HG03159 (cell line): ENCODE measurements at regions not wholly inside any gene's neighbourhood (a gene's known extent, or its start where the extent isn't known, plus 50 kb on each side); places are given as distances from the start of the nearest gene placed in this dataset.
"Not testable (repeated sequence)": the region's sequence is repeated elsewhere in the genome, so short reads cannot be mapped to it uniquely, and the experiment has no call there.

Experiments
- ATAC-seq: cut with Tn5 transposase; IDR thresholded peaks from one replicate; pipeline ENCODE4 v1.9.1; 2021; ENCODE audit warnings: mild to moderate bottlenecking, moderate library complexity; ENCODE audit not compliant: unreplicated experiment

DNA sequence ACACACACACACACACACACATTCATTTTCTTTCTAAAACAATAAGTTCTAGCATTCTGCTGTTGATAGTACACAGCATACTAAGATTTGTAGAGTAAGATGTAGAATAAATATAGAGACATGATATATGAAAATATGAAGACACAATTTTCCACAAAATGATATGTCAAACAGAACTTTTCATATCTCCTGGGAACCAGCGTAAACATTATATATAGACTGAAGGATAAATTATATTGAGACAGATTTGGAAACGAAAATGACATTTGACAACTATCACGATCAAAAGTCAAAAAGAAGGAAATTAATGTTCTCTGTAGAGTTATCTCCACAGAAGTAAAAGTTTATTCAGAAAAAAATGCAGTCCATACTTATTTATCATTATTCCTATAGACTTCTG lies 1605.7 kb upstream of the SLC10A2 start:
- no peak for ATAC-seq

DNA sequence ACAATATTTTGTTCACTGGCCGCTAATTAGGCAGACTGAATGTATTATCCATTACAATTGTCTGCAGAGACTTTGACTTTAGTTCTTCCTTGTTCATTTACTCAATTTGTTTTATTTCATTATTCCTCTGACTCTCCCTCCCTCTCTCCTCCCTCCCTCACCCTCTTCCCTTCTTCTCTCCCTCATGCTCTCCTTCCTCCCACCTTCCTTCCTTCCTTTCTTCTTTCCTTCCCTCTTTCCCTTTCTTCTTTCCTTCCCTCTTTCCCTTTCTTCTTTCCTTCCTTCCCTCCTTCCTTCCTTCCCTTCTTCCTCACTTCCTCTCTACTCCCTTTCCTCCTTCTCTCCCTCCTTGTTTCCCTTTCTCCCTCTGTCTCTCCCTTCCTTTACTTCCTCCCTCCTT lies 1591.0 kb upstream of the SLC10A2 start:
- no peak for ATAC-seq

DNA sequence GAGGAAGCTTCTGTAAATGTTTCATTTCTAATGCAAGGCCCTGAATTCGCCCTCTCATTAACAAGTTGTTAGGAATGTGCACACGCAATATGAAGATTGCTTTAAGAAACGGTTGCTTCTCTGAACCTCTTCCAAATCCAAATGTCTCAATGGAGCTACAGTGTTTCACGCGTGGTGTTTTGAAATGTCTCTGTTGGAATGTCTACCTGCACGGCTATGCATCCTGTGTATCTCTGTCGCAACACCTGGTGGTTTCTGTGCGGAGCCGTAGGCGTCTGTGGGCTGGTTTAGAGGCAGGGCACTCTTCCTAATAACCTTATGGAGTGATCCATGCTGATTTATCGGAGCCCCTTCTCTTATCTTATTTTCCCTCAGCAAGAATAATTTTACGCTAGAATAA lies 1584.2 kb upstream of the SLC10A2 start:
- no peak for ATAC-seq

DNA sequence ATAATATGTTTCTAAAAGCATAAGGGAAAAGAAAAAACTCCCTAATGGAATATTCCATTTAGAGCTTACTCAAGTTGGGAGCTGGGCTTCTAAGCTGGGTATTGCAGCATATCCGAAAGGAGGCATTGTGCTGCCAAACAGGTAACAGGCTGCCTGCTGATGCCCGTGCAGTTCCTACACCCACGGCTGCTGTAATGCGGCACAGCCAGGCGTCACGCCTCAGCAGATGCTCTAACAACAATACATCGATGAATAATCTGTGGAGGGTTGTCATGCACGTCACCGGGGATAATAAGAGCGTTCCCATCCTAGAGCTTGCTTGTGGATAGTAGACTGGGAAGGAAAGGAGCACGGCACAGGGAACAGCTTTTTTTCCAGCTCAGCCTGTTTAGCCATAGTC lies 1582.1 kb upstream of the SLC10A2 start:
- ATAC-seq: no peak

DNA sequence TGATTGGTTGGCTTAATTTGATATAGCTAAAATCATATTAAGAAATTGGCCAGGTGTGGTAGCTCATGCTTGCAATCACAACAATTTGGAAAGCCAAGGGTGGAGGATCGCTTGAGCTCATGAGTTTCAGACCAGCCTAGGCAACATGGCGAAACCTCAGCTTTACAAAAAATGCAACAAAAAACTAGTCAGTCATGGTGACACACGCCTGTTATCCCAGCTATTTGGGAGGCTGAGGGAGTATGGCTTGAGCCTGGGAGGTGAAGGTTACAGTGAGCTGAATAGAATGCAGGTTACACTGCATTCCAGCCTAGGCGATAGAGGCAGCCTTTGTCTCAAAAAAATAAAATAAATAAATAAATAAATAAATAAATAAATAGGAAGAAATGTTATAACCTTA lies 1579.6 kb upstream of the SLC10A2 start:
- no peak for ATAC-seq

DNA sequence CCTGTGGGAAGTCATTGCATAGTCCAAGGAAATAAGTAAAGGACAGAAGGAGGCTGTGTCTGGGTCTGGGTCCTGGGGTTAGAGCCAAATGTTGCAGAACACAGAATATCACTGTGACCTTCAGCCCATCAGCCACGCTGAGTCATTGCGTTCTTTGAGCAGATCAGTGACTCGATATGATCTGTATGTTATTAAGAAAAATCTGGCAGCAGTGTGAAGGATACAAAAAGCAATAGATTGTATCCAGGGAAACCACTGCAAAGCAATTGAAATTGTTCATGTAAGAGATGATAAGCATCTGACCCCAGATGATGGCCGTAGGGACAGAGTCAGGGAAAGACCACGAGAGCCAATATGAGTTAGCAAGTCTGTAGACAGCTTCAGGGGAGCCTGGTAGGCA lies 1575.1 kb upstream of the SLC10A2 start:
- ATAC-seq: no peak

DNA sequence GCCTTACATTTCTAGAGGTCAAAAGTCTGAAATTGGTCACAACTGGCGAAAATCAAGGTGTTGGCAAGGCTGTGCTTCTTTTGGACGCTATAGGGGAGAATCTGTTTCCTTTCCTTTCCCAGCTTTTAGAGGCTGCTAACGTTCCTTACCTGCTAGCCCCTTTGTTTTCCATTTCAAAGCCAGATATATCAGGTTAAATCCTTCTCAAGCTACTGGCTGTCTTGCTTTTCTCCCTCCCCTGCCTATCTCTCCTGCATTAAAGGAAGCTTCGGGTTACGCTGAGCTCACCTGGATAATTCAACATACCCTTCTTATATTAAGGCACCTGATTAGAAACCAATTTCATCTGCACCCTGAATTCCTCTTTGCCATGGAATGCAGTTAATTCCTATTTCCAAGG lies 1569.7 kb upstream of the SLC10A2 start:
- no peak for ATAC-seq

DNA sequence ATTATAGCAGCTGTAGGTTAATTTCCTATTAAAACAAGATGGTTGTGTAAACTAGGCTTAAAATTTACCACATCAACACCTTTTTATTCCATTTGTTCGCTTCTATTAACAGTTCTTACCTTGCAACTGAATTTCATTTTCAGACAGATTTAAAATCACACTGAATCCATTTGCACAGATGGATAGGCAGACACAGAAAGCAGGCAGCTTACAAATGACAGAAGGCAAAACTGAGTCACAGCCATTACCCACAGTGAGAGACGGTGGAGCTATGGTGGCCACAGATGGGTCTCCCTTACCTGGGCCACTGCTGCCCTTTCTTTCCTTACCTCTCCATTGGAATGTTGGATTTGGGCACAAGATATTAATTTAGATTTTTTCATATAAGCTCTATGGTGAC lies 1567.8 kb upstream of the SLC10A2 start:
- ATAC-seq: no peak

DNA sequence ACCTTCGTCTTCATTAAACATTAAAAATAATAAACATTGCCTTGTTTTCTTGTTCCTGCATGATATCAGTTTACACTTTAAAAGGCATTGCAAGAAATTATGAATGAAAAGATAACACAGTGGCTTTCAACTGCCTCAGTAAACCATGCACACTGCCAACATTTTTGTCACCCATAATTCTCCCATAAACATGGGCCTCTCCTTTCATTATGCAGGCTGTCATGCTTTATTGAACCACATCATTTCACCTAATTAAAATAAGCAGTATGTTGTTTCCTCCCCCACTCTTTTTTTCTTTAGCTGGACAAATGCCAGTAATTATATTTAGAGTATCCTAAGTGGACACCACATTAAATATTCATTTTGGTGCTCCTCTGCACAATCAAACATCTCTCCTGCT lies 1566.5 kb upstream of the SLC10A2 start:
- no peak for ATAC-seq

DNA sequence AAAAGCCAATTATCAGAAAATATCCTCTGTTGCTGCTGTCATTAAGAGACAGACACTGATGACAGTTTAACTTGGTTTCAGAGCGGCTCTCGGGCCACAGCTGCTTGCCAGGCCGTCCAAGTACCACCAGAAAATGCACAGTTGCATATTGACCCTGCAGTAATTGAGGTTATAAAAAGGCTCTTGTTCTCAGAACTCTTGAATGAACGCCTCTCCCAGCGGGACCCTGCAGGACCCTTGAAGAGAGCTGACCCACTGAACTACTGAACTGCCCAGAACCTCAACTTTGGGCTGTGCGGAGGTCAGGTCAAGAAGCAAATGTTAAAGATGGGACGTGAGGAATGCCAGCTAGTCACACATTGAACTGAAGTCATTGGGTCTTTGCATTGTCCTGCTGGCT lies 1559.0 kb upstream of the SLC10A2 start:
- no peak for ATAC-seq

DNA sequence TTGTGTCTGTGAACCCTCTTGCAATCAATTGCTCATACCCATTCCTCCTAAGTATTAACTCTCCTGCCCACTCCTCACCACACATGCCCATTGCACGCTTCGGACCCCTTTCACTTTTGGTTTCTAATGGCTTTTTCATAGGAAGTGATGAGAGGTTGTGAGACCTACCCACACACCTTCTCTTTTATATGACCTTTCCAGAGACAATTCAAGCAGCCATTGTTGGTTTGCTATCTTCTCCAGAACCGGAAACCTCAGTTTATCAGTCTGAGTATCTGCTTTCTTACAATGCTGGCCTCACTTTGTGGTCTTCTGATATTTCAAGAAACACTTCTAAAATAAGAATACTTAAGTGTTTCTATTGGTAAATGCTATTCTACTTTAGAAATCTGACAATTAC lies 1550.8 kb upstream of the SLC10A2 start:
- ATAC-seq: no peak

DNA sequence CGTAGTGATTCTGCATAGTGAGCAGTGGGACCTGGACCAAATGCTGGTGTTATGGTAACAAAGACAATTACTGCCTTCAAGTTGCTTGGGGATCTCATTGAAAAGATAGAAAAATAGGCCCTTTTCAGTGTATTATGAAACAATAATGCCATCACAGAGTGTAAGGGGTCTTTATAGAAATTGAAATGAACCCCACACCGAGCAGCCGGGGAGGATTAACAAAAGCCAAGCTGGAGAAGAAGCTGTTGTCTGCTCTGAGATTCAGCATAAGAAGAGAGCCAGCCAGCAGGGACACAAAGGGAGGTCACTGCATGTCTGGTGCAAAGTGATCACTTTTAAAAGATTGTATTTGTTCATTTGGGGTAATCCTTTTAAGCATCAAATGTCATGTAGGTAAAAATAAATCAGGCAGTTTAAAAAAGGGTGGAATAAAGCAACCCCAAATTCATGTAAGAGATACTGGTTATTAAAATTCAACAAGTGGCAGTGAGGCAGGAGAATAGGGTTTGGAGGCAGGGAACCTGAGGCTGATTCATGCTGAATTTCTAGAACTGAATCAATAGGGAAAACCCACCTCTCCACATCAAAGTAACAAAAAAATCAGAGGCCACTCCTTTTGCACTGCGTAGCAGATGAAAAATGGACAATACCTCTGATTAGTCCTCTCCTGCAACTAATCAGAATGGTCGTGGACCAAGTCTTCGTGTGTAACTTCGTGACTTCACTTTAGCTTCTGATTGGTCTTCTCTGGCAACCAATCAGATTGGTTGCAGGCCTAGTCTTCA lies 1548.3 kb upstream of the SLC10A2 start:
- no peak for ATAC-seq

DNA sequence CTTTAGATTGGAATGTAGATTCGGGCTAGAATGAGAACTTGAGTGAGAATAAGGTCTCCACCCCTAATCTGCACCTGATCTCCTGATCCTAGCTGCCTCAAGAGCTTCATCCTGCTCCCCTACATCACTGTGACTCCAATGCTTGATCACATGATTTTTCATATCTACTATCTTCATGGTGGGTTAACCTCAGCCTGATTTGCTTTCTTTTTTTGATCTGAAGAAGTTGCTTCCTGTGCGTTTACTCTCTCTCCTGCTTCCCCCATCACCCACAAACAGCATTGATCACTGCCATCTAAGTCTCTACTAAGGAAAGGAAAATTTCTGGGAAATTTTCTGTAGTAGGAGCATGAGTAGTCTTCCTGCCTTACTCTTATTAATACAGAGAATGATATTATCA lies 1542.1 kb upstream of the SLC10A2 start:
- ATAC-seq: no peak

DNA sequence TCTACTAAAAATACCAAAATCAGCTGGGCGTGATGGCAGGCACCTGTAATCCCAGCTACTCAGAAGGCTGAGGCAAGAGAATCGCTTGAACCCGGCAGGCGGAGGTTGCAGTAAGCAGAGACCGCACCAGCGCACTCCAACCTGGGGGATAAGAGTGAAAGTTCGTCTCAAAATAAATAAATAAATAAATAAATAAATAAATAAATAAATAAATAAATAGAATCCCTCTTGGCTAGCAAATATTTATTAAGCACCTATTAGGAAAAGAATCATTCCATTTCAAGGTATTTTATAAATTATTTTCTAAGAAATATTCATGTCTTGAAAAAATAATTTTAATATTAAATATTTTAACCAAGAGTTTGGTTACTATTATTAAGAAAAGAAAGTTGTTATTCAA lies 1539.2 kb upstream of the SLC10A2 start:
- not testable (repeated sequence) for ATAC-seq

DNA sequence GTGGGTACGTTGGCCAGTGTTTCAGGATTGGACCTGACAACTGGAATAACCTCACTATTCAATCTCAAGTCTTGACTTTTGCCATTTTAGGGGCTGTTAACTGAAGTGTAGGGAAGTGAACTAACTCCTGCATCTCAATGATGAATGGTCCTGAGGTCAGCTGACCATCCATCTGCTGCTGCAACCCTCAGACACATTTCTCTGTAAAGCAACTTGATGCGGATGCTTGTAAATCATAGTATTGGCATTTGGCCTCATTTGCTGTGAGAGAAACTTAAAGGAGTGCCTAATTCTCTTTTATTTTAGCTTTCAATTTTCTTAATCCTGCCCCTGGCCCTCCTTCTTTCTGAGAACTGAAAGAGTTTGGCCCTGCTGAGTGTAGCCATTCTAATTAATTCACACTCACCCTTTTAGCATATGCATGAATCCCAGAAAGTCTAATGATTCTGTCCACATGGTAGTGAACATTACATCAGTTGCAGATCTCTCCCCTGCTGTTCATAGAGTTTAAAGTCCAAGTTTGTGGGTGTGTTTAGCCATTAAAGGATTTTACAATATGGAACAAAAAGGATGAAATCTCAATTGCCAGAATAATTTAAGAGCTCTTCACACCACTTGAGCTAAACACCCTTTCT lies 1531.4 kb upstream of the SLC10A2 start:
- no peak for ATAC-seq

DNA sequence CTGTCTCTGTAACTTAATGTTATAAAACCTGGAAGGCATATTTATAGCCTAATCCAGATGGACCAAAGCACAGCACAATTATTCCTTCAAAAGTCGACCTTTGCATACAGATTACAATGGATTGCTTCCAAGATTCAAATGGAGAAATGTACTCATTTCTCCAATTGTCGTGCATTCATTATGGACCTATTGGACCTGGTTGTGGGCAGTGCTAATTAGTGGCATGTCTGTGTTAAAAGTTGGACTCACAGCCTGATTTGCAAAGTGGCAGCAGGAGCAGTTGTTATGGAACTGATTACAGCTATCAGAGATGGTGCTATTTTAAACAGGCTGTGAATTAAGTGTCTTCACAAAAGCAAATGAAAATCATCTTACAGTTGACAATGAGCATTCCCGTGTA lies 1529.3 kb upstream of the SLC10A2 start:
- no peak for ATAC-seq

DNA sequence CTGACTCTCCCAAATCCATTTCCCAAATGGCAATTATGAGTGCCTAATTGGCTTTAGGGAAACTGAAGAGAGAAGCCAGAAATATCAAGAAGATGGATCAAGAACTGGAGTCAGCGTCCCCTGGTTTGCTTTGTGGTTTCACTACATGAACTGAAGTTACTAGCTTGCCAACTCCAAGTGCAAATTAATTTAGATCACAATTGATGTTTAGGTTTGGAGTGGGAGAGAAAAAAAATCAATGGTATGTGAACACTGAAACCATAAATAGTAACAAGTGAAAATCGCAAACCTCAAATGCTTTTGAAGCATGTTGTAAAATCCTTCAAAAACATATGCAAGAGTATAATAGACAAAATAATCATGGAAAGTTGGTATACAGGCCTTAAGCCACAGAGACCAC lies 1528.6 kb upstream of the SLC10A2 start:
- ATAC-seq: no peak

DNA sequence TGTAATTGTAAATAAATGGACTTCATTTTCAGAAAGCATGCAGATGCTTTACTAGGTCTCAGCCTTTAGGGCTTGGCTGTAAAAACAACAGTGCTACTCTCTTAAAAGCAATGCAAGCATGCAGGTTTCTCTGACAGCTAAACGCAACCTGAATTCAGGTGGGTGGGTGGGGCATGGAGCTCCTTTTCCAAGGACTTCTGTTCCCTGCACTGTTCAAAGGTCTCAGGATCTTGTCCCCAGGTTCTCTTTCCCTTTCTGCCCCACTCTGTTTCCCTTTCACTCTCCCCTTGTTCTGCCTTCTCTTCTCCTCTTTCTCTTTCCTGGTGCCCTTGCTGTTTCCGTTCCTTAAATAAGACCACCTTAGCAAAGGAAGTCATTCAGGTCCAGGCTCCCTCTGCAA lies 1527.5 kb upstream of the SLC10A2 start:
- no peak for ATAC-seq

DNA sequence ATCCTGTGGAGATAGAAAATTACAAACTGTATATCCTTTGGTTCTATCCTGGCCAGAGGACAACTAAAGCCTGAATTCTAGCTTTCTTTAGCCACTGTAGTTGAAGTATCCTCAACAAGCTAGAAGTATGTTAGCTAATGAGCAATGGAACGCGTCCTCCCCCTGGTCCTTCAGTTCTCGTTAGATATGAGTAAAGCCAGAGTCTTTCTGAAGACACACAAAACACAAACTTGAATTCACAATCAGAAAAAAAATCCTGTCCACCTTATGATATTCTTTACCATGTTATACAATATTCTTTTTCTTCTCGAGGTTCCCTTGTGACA lies 1527.0 kb upstream of the SLC10A2 start:
- ATAC-seq: no peak

DNA sequence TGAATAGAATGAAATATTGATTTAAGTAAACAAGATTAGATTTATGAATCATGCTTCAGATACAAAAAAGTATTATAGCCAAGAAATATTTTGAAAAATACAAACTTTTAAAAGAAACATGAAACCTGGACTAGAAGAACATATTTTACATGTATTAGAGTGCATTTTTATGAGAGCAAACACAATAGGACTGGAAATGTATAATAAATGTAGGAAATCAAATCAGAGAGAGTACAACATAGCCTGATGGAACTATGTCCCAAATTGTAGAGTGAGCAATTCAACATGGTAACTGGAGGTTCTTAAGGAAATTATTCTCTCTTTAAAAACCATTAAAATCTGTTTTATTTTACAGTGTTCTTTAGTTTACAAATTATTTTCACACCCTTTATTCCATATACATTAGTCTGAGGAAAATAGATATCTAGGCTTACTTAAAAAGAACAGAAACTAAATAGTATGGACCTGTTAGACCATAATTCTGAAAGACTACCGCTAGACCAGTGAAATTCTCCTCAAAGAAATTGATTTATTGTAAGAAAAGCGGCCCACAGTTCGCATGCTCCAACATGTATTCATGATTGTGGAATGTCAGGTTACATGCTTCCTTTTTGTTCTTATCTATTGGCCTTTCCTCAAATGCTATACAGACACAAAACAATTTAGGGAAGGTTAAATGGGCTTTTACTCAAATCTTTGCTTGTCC lies 1526.5 kb upstream of the SLC10A2 start:
- no peak for ATAC-seq

DNA sequence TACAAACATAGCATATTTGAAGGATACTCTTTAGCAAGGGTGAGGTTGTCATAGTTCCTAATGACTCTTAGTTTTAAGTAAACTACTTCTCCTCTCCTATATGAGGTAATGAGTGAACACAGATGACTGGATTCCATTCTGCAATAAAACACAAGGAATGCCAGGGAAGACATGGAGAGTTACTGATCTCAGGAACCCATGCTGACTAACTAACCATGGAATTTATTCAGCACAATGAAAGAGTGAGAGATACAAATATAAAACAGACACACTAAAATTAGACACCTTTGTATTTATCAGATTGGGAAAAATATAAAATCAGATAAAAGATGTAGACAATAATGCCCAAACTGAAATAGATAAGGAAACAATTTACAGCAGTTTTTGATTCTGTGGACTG lies 1525.9 kb upstream of the SLC10A2 start:
- no peak for ATAC-seq

DNA sequence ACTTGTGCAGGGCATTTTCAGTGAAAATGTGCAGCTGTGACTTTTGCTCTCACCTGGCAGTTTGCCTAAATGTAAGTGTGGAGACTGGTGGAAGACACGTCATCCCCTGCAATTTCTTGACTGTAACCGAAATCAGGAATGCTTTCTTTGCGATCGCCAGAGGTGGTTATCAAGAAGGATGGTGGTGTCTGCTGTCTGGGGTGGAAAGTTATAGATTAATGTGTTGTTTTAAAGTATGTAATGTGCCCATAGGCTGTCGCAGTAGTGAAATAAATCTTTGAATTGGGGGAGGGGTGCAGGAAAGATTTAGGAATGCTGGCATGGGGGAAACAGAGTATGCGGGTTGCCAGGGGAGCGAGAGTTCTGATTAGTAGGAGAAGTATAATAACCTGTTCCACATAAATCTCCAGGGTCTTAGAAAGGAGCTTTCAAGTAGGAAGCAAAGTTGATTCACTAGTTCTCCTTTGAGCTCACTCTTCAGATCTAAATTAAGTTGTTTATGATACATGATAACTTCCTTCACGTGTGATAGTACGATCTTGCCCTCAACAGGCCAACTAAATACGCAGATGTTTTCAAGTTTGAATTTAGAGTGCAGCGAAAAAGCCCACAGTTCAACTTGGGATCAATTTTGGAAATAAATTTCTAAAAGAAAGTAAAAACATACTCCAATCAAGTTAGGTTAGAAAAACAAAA lies 1520.0 kb upstream of the SLC10A2 start:
- ATAC-seq: no peak
